ENCODE measurements at regions not wholly inside any gene's neighbourhood (a gene's known extent, or its start where the extent isn't known, plus 50 kb on each side); places are given as distances from the start of the nearest gene placed in this dataset.

DNA sequence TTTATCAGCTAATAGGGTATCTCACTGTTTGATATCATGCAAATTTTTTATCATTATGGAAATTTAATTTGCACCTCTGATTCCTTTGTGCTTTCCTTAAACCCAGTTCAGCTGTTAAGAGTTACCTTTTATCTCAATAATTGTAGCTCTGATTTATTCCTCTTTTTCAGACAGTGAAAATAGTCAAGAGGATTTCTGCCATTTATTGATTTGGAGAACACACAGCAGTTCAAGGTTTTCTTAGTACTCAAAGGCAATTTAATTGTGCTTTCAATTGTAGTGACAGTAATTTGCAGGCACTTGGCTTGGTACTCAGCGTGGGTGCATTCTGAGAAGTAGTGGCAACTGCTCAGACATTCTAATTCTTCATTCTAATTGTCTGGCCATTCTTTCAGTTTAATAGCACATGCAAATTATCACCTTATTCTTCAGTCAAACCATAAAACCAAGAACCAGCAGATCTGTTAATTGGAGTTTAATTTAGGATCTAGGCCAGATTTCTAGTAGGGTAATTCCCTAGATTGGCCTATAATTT is 709.3 kb downstream of the RPS29 start:
- no peak for DNase-seq (ENCODE audit: low spot score)

- DNase-seq (ENCODE audit: low spot score) = no peak
Measured at GRCh38 chr14:48874711-48875110, 711.5 kb downstream of the RPS29 start.

DNA sequence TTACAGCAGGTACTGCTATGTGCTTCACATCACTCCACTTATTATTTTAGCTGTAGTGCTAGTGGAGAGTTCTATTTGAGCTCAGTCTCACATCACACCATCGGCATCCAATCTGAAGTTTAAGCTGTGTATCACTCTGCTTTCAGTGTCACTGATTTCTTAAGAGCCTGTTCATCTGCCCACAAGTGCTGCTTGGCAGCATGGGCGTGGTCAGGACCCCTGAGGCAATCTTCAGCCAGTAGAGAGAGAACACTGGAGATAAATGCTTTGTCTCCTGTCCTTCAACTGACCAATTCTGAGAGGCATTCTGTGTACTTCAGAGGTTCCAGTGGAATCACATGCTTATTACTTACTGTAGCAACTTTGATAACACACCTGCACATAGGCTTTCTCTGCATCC is 728.8 kb downstream of the RPS29 start:
- no peak for DNase-seq (ENCODE audit: low spot score)

- no peak for DNase-seq (ENCODE audit: low spot score)
Measured at GRCh38 chr14:48853159-48853558, 733.0 kb downstream of the RPS29 start.

DNA sequence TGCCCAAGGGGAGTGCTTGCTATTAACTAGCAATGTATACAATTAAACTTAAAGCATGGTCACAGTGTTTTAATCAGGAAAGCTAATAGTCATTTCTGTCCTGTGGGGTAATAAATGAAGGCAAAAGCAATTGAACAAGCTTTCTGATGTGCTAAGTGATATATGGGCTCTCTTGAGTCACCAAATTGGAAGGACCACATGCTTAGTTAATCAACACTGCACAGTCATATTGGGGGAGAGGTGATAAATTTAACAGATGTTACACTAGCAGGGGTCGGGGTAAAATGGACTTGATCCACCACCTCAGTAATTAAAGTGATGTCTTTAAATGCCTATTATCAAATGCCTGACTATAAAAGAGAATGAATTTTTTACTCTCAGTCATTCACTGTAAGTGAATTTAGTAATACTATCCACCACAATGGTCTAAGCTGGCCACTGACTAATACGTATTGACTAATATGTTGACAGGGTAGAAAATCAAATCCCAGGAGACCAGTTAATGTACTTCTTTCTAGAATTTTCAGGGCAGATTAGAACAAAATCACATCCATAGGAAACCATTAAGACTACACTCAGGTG is 736.3 kb downstream of the RPS29 start:
- no peak for DNase-seq (ENCODE audit: low spot score)

- no peak for DNase-seq (ENCODE audit: low spot score)
Measured at GRCh38 chr14:48842785-48843184, 743.4 kb downstream of the RPS29 start.

- DNase-seq (ENCODE audit: low spot score) = no peak
Measured at GRCh38 chr14:48826058-48826457, 760.1 kb downstream of the RPS29 start.

DNA sequence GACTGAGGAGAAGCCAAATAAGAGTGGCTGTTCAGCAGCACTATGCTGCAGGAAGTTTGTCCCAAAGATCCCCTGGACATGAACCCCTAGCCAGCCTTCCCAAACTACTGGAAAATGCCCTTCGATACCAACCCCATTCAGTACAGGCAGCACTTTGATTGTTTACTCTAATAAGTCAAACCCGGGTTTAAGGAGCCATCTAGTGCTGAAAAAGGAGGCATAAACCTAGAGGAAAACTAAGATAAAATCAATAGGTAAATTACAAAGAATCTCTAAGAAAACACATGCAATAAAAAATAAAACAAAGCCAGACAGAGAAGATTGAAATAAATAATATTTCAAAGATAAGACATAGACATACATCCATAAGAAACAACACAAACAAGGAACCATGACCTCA is 771.6 kb downstream of the RPS29 start:
- DNase-seq (ENCODE audit: low spot score) = no peak

- DNase-seq (ENCODE audit: low spot score) = no peak
Measured at GRCh38 chr14:48805315-48805714, 780.9 kb downstream of the RPS29 start.

DNA sequence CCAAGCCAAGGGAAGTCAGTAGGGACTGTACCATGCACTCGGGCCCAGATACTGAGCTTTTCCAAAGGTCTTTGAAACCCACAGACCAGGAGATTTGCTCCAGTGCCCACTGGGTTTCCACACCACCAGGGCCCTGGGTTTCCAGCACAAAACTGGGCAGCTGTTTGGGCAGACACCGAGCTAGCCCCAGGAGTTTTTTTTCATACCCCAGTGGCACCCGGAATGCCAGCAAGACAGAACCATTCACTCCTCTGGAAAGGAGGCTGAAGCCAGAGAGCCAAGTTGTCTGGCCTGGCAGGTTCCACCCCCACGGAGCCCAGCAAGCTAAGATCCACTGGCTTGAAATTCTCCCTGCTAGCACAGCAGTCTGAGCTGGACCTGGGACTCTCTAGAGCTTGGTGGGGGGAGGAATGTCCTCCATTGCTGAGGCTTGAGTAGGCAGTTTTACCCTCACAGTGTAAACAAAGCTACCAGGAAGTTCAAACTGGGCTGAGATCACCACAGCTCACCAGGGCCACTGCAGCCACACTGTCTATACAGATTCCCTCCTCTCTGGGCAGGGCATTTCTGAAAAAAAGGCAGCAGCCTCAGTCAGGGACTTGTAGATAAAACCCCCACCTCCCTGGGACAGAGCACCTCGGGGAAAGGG is 793.7 kb downstream of the RPS29 start:
- DNase-seq (ENCODE audit: low spot score) = peak; percentile 3

DNA sequence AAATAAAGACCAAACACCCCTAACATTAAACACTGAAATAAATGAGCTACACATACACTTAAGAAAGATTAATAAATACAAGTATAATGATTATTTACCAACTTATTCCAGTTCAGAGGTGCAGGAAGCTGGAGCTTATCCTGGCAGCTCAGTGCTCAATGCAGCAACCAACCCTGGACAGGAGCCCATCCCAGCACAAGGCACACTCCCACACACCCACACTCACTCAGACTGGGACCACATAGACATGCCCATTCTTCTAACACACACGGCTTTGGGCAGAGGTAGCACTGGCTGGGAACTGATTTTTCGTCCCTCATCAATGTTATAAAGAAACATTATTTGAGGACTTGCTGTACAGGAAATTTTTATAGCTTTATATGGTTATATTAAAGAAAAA is 797.4 kb downstream of the RPS29 start:
- DNase-seq (ENCODE audit: low spot score) = no peak

- DNase-seq (ENCODE audit: low spot score) = no peak
Measured at GRCh38 chr14:48786498-48786897, 799.7 kb downstream of the RPS29 start.

GRCh38 chr14:48771717-48772116 is 814.5 kb downstream of the RPS29 start:
- DNase-seq (ENCODE audit: low spot score) = no peak

DNA sequence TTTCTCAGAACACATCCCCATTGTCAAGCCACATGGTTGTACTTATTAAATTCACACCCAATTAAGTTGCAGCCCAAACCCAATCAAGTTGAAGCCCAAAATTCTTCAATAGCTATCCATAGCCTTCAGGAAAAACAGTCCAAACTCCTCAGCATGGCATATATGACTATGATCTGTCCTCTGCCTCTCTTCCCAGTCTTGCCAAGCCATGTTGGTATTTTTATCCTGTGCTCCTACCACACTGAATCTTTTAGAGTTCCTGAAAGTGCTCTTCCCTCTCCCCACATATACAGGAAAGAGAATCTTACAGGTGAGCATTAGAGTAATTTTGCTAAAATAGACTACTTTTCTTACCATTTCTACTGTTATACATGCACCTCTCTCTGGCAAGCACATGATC is 834.9 kb downstream of the RPS29 start:
- no peak for DNase-seq (ENCODE audit: low spot score)

- no peak for DNase-seq (ENCODE audit: low spot score)
Measured at GRCh38 chr14:48748151-48748675, 838.0 kb downstream of the RPS29 start.

- DNase-seq (ENCODE audit: low spot score) = no peak
Measured at GRCh38 chr14:48747561-48748089, 838.6 kb downstream of the RPS29 start.

GRCh38 chr14:48744202-48744601 is 842.0 kb downstream of the RPS29 start:
- no peak for DNase-seq (ENCODE audit: low spot score)

GRCh38 chr14:48738186-48738925 is 847.8 kb downstream of the RPS29 start:
- no peak for DNase-seq (ENCODE audit: low spot score)

GRCh38 chr14:48735607-48736006 is 850.6 kb downstream of the RPS29 start:
- DNase-seq (ENCODE audit: low spot score) = no peak

GRCh38 chr14:48731260-48731659 is 854.9 kb downstream of the RPS29 start:
- no peak for DNase-seq (ENCODE audit: low spot score)

DNA sequence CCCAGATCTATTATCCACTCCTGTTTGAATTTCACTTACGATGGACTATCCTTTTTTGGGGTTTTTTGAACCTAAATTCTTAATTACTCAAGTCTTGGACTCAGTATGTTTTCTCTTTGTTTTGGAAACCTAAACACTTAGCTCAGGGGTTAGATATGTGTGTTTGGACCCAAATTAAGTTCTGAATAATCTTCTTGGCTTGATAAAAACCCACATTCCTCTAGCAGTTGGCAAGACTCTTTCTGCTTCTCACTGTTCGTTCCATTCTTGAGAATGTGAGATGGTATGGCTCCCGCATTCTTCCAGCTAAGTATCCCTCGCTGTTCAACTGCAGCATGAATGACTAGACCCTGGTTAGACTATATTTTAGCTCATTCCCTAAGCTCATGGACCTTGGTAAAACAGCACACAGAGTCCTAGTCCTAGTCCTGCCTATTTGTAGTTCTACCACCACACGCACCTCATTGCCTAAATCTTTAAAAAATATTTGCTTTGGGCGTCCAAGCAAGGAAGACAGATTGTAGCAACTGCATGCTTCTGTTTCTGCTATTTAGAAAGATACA is 860.0 kb downstream of the RPS29 start:
- no peak for DNase-seq (ENCODE audit: low spot score)

Data from HT-29 (cell line).